MCF 10A (cell line): ENCODE measurements at regions not wholly inside any gene's neighbourhood (a gene's known extent, or its start where the extent isn't known, plus 50 kb on each side); places are given as distances from the start of the nearest gene placed in this dataset.

Source experiments
- BruUV-seq: library from RNA; stranded (reverse); fragments of 400-500 nt; replicated peaks from 2 replicates; lab custom pipeline; 2021; lab: Mats Ljungman, UMichigan
- CTCF ChIA-PET: fragments of 300-600 bp; sonication (Branson Sonifier 250); formaldehyde crosslinking; extraction: SDS; loops from one replicate; lab custom pipeline; 2021; ENCODE audit warnings: antibody characterized with exemption, inconsistent platforms; lab: Yijun Ruan, JAX
- POLR2A ChIA-PET: fragments of 300-600, 350-650 bp; sonication (Branson Sonifier 250); formaldehyde crosslinking; extraction: SDS; loops from one replicate; lab custom pipeline; 2020; ENCODE audit warnings: antibody characterized with exemption, inconsistent platforms; lab: Yijun Ruan, JAX
- DNase-seq: peaks from one replicate; pipeline ENCODE4 v3.0.0-alpha.2; 2018; ENCODE audit not compliant: unreplicated experiment
- H3K27ac Mint-ChIP-seq: one replicate; pipeline ENCODE4 v1.8.0; 2022; ENCODE audit warnings: mild to moderate bottlenecking, low read depth, mixed read lengths; ENCODE audit not compliant: unreplicated experiment
- H3K27me3 Mint-ChIP-seq: one replicate; pipeline ENCODE4 v1.8.0; 2022; ENCODE audit warnings: mixed read lengths; ENCODE audit not compliant: insufficient read depth, unreplicated experiment
- H3K36me3 Mint-ChIP-seq: one replicate; pipeline ENCODE4 v1.8.0; 2022; ENCODE audit warnings: mild to moderate bottlenecking, moderate library complexity, mixed read lengths; ENCODE audit not compliant: insufficient read depth, unreplicated experiment
- H3K4me1 Mint-ChIP-seq: one replicate; pipeline ENCODE4 v1.8.0; 2022; ENCODE audit warnings: mixed read lengths; ENCODE audit not compliant: insufficient read depth, unreplicated experiment
- H3K4me3 Mint-ChIP-seq: one replicate; pipeline ENCODE4 v1.8.0; 2022; ENCODE audit warnings: mild to moderate bottlenecking, moderate library complexity, mixed read lengths; ENCODE audit not compliant: unreplicated experiment
- H3K9me3 Mint-ChIP-seq: one replicate; pipeline ENCODE4 v1.8.0; 2022; ENCODE audit warnings: mixed read lengths; ENCODE audit not compliant: unreplicated experiment
- intact Hi-C: fragments of 100-400 bp; cut with micrococcal nuclease; formaldehyde crosslinking; loops from 2 replicates; pipeline ENCODE4 v1.14.1; 2022
- TF ChIP-seq, protein P1 (sequence below): fragments of 200-600 bp; IDR thresholded peaks from one replicate; pipeline ENCODE4 v1.8.0; 2022; ENCODE audit warnings: antibody characterized with exemption, mild to moderate bottlenecking; ENCODE audit not compliant: unreplicated experiment

DNA sequence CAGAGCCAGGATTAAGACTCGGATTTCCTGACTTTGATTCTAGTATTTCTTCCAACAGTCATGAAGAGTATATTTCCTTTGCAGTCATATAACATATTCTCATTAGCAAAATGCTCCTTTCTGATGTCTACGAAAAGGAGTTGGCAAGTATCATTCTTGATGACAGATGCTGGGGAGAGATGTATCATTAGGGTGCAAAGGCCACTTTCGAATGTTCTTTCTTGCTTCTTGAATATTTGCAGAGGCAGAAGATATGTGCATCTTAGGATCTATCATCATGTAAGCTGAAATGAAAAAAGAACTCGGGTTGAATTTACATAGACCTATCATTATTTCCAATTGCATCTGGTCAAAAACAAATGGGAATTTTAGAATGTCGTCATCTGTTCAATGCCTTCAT is 294.4 kb downstream of the BAMBI start:
- intact Hi-C loops, result no loop called here
- POLR2A ChIA-PET, result interaction anchor here (1.2 kb wide), 1 partner anchor 310 kb away, joined by 3 read pairs; no protein-coding TSS in a partner anchor
- Mint-ChIP-seq H3K36me3 (no peaks in the 10 kb centered on the region), H3K27me3 (no peaks in the 10 kb centered on the region), H3K27ac (no peak overlapping the region), H3K4me3 (no peak overlapping the region), H3K9me3 (no peaks in the 10 kb centered on the region), H3K4me1 (peaks cover 7% of the 10 kb centered on the region)
- TF ChIP-seq, protein P1, sequence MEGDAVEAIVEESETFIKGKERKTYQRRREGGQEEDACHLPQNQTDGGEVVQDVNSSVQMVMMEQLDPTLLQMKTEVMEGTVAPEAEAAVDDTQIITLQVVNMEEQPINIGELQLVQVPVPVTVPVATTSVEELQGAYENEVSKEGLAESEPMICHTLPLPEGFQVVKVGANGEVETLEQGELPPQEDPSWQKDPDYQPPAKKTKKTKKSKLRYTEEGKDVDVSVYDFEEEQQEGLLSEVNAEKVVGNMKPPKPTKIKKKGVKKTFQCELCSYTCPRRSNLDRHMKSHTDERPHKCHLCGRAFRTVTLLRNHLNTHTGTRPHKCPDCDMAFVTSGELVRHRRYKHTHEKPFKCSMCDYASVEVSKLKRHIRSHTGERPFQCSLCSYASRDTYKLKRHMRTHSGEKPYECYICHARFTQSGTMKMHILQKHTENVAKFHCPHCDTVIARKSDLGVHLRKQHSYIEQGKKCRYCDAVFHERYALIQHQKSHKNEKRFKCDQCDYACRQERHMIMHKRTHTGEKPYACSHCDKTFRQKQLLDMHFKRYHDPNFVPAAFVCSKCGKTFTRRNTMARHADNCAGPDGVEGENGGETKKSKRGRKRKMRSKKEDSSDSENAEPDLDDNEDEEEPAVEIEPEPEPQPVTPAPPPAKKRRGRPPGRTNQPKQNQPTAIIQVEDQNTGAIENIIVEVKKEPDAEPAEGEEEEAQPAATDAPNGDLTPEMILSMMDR, result no peak
- no TSS peak for BruUV-seq
- CTCF ChIA-PET, result no interaction called here
- no peak for DNase-seq

DNA sequence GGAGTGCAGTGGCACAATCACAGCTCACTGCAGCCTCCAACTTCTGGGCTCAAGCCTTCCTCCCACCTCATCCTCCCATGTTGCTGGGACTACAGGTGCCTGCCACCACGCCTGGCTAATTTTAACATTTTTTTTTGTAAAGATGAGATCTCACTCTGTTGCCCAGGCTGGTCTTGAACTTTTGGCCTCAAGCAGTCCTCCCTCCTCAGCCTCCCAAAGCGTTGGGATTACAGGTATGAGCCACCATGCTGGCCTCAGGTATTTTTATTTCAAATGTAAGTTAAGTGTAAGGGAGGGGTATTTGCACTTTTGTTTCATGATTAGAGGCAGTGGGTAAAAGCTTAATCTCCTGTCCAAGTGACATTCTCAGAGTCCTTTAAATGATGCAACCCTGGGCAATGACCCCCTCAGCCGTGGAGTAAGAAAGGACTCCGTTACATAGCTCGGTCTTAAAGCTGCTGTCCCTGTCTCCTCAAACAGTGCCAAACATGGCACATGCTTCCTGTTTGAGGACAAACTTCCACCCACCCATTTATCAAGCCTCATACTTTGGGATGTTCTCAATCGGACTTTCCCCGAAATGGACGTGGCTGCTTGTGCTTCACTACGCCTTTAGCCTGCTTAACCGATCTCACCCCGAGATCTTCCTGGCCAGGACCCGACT is 296.1 kb downstream of the BAMBI start:
- ChIA-PET CTCF (interaction anchor here (0.6 kb wide), 1 partner anchor 139 kb away, joined by 3 read pairs; no protein-coding TSS in a partner anchor), POLR2A (interaction anchor here (1.2 kb wide), 1 partner anchor 312 kb away, joined by 3 read pairs; no protein-coding TSS in a partner anchor)
- Mint-ChIP-seq H3K4me3 (no peak overlapping the region), H3K27me3 (no peaks in the 10 kb centered on the region), H3K9me3 (no peaks in the 10 kb centered on the region), H3K4me1 (peaks cover 7% of the 10 kb centered on the region), H3K27ac (no peak overlapping the region), H3K36me3 (no peaks in the 10 kb centered on the region)
- no peak for DNase-seq
- TF ChIP-seq, protein P1, result no peak
- BruUV-seq, result no TSS peak
- intact Hi-C loops, result no loop called here

DNA sequence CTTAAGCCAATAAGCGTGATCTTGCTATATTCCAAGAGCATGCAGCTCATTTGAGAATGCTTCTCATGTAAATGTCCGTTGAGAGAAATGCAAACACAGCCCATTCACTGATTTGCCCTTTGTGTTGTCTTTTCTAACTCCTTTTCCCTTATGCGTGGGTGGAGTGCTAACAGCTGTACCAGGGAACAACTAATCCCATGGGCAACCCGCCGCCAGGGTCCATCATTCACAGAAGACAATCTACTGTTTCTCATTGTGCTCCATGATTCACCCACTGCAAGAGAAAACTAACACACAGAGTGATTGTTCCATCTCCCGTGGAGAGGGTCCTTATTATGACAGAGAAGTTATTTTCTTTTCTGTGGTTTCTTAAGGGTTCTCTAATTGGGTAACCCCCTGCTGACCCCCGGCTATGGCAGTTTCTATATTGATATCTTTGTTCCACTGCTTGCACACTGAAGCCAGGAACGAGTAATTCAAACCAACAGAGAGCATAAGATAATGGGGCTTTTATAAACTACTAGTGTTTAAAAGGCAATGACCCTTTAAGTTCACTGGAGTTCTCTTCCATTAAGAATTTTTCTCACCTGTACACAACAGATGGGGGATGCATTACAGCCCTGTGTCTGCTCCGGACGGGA is 298.7 kb downstream of the BAMBI start:
- intact Hi-C loops, result no loop called here
- BruUV-seq, result no TSS peak
- TF ChIP-seq, protein P1, result no peak

DNA sequence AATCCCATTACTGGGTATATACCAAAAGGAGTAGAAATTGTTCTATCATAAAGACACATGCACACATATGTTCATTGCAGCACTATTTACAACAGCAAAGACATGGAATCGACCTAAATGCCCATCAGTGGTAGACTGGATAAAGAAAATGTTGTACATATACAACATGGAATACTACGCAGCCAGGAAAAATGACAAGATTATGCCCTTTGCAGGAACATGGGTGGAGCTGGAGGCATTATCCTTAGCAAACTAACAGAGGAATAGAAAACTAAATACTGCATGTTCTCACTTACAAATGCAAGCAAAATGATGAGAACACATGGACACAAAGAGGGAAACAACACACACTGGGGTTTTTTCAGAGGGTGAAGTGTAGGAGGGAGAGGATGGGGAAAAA is 300.2 kb downstream of the BAMBI start:
- TF ChIP-seq, protein P1, result no peak
- Mint-ChIP-seq H3K27me3 (no peaks in the 10 kb centered on the region), H3K27ac (no peak overlapping the region), H3K4me3 (no peak overlapping the region), H3K9me3 (no peaks in the 10 kb centered on the region), H3K36me3 (no peaks in the 10 kb centered on the region), H3K4me1 (no peaks in the 10 kb centered on the region)
- POLR2A ChIA-PET, result no interaction called here
- DNase-seq, result no peak
- no TSS peak for BruUV-seq
- intact Hi-C loops, result no loop called here
- CTCF ChIA-PET, result interaction anchor here (0.6 to 0.8 kb wide), 2 partner anchors 39 to 246 kb away, joined by 3 to 4 read pairs; no protein-coding TSS in a partner anchor

More for the DNA sequence above, 298.7 kb downstream of the BAMBI start:
- Mint-ChIP-seq H3K4me1 (no peaks in the 10 kb centered on the region), H3K36me3 (no peaks in the 10 kb centered on the region), H3K9me3 (no peaks in the 10 kb centered on the region), H3K4me3 (no peak overlapping the region), H3K27me3 (no peaks in the 10 kb centered on the region), H3K27ac (no peak overlapping the region)
- DNase-seq, result no peak
- ChIA-PET POLR2A (interaction anchor here (0.7 kb wide), 1 partner anchor 12 kb away, joined by 3 read pairs; no protein-coding TSS in a partner anchor), CTCF (interaction anchor here (0.6 kb wide), 1 partner anchor 110 kb away, joined by 3 read pairs; no protein-coding TSS in a partner anchor)
